ENCODE measurements at regions not wholly inside any gene's neighbourhood (a gene's known extent, or its start where the extent isn't known, plus 50 kb on each side); places are given as distances from the start of the nearest gene placed in this dataset.

GRCh38 chr5:31078956-31079355 is 114.5 kb upstream of the CDH6 start:
- no peak for TF ChIP-seq CSDC2 (CRISPR knock-in tag; IDR thresholded peaks at IDR 0.05)
- TF ChIP-seq TOX (CRISPR knock-in tag; IDR thresholded peaks at IDR 0.05; ENCODE audit: borderline replicate concordance) = no peak
- ATAC-seq = no peak

DNA sequence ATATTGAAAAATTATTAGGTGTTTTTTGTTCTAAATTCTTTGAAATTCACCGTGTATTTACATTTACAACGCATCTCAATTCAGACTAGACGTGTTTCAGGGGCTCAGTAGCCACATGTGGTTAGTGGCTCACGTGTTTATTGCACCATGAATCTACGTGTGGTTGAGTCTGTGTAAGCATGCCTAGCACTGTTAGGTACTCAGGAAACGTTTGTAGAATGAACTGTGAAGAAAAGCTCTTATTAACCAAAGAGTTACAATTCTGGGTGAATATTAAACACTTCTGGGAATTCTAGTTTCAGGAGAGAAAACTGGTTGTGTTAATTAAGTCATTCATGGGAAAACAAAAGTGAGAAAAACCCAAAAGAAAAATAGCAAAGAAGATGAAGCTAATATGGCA is 117.5 kb upstream of the CDH6 start:
- ATAC-seq = no peak
- TF ChIP-seq TCF4 (CRISPR knock-in tag; IDR thresholded peaks at IDR 0.05; ENCODE audit: borderline replicate concordance) (no peak), ESRRG (CRISPR knock-in tag; IDR thresholded peaks at IDR 0.05) (no peak), RARB (CRISPR knock-in tag; IDR thresholded peaks at IDR 0.05) (no peak), ZFP30 (CRISPR knock-in tag; IDR thresholded peaks at IDR 0.05) (no peak), ISL1 (CRISPR knock-in tag; IDR thresholded peaks at IDR 0.05) (no peak), TOX (CRISPR knock-in tag; IDR thresholded peaks at IDR 0.05; ENCODE audit: borderline replicate concordance) (no peak), PPARA (CRISPR knock-in tag; IDR thresholded peaks at IDR 0.05; ENCODE audit: borderline replicate concordance) (no peak), CSDC2 (CRISPR knock-in tag; IDR thresholded peaks at IDR 0.05) (no peak), OSR1 (CRISPR knock-in tag; IDR thresholded peaks at IDR 0.05) (no peak), ZNF8 (CRISPR knock-in tag; IDR thresholded peaks at IDR 0.05) (no peak), TSHZ2 (CRISPR knock-in tag; IDR thresholded peaks at IDR 0.05) (no peak)
- TF ChIP-seq, protein P1, sequence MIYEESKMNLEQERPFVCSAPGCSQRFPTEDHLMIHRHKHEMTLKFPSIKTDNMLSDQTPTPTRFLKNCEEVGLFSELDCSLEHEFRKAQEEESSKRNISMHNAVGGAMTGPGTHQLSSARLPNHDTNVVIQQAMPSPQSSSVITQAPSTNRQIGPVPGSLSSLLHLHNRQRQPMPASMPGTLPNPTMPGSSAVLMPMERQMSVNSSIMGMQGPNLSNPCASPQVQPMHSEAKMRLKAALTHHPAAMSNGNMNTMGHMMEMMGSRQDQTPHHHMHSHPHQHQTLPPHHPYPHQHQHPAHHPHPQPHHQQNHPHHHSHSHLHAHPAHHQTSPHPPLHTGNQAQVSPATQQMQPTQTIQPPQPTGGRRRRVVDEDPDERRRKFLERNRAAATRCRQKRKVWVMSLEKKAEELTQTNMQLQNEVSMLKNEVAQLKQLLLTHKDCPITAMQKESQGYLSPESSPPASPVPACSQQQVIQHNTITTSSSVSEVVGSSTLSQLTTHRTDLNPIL (CRISPR knock-in tag; IDR thresholded peaks at IDR 0.05; ENCODE audit: low read depth) = no peak
- TF ChIP-seq, protein P2, sequence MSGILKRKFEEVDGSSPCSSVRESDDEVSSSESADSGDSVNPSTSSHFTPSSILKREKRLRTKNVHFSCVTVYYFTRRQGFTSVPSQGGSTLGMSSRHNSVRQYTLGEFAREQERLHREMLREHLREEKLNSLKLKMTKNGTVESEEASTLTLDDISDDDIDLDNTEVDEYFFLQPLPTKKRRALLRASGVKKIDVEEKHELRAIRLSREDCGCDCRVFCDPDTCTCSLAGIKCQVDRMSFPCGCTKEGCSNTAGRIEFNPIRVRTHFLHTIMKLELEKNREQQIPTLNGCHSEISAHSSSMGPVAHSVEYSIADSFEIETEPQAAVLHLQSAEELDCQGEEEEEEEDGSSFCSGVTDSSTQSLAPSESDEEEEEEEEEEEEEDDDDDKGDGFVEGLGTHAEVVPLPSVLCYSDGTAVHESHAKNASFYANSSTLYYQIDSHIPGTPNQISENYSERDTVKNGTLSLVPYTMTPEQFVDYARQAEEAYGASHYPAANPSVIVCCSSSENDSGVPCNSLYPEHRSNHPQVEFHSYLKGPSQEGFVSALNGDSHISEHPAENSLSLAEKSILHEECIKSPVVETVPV (CRISPR knock-in tag; IDR thresholded peaks at IDR 0.05) = no peak
- TF ChIP-seq, protein P3, sequence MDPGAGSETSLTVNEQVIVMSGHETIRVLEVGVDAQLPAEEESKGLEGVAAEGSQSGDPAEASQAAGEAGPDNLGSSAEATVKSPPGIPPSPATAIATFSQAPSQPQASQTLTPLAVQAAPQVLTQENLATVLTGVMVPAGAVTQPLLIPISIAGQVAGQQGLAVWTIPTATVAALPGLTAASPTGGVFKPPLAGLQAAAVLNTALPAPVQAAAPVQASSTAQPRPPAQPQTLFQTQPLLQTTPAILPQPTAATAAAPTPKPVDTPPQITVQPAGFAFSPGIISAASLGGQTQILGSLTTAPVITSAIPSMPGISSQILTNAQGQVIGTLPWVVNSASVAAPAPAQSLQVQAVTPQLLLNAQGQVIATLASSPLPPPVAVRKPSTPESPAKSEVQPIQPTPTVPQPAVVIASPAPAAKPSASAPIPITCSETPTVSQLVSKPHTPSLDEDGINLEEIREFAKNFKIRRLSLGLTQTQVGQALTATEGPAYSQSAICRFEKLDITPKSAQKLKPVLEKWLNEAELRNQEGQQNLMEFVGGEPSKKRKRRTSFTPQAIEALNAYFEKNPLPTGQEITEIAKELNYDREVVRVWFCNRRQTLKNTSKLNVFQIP (CRISPR knock-in tag; IDR thresholded peaks at IDR 0.05; ENCODE audit: borderline replicate concordance, low read depth) = no peak

- TF ChIP-seq ZFP3 (CRISPR knock-in tag; IDR thresholded peaks at IDR 0.05) (no peak), ESRRG (CRISPR knock-in tag; IDR thresholded peaks at IDR 0.05) (no peak), PPARA (CRISPR knock-in tag; IDR thresholded peaks at IDR 0.05; ENCODE audit: borderline replicate concordance) (no peak), TCF4 (CRISPR knock-in tag; IDR thresholded peaks at IDR 0.05; ENCODE audit: borderline replicate concordance) (no peak), OSR1 (CRISPR knock-in tag; IDR thresholded peaks at IDR 0.05) (no peak), TSHZ2 (CRISPR knock-in tag; IDR thresholded peaks at IDR 0.05) (no peak), SNAI2 (CRISPR knock-in tag; IDR thresholded peaks at IDR 0.05) (no peak), TOX (CRISPR knock-in tag; IDR thresholded peaks at IDR 0.05; ENCODE audit: borderline replicate concordance) (no peak), CSDC2 (CRISPR knock-in tag; IDR thresholded peaks at IDR 0.05) (no peak), PATZ1 (CRISPR knock-in tag; IDR thresholded peaks at IDR 0.05; ENCODE audit: borderline replicate concordance) (no peak), BACH2 (CRISPR knock-in tag; IDR thresholded peaks at IDR 0.05; ENCODE audit: borderline replicate concordance) (no peak), ZFP30 (CRISPR knock-in tag; IDR thresholded peaks at IDR 0.05) (no peak), ZNF8 (CRISPR knock-in tag; IDR thresholded peaks at IDR 0.05) (no peak), ZNF70 (CRISPR knock-in tag; IDR thresholded peaks at IDR 0.05) (no peak), ZC3H10 (CRISPR knock-in tag; IDR thresholded peaks at IDR 0.05) (no peak)
- TF ChIP-seq, protein P2 (CRISPR knock-in tag; IDR thresholded peaks at IDR 0.05) = no peak
- no peak for ATAC-seq
These were observed 125.2 kb upstream of the CDH6 start for GRCh38 chr5:31068287-31068686.

Data from SK-N-SH treated with all-trans-retinoic acid at 6 μM for 48 hours (cell line).